H1 (cell line): ENCODE measurements at regions not wholly inside any gene's neighbourhood (a gene's known extent, or its start where the extent isn't known, plus 50 kb on each side); places are given as distances from the start of the nearest gene placed in this dataset.

Experiments
- TF ChIP-seq, protein P1 (sequence below): IDR thresholded peaks from 2 replicates; pipeline ENCODE4 v1.6.1; 2012; ENCODE audit warnings: inconsistent platforms

GRCh38 chr2:107354175-107354574, 468.2 kb upstream of the ST6GAL2 start (continued):
- TF ChIP-seq, protein P1, sequence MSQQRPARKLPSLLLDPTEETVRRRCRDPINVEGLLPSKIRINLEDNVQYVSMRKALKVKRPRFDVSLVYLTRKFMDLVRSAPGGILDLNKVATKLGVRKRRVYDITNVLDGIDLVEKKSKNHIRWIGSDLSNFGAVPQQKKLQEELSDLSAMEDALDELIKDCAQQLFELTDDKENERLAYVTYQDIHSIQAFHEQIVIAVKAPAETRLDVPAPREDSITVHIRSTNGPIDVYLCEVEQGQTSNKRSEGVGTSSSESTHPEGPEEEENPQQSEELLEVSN = no peak
